NB4 (cell line): ENCODE measurements at regions not wholly inside any gene's neighbourhood (a gene's known extent, or its start where the extent isn't known, plus 50 kb on each side); places are given as distances from the start of the nearest gene placed in this dataset.

Source experiments
- POLR2A ChIP-seq: IDR thresholded peaks from 2 replicates; pipeline ENCODE4 v1.6.1; 2011; ENCODE audit warnings: mild to moderate bottlenecking; ENCODE audit not compliant: insufficient read length; ENCODE audit errors: extremely low read depth
- TF ChIP-seq, protein P1 (sequence below): IDR thresholded peaks from one replicate; pipeline ENCODE4 v1.5.1; 2012; ENCODE audit warnings: low read depth, low read length

DNA sequence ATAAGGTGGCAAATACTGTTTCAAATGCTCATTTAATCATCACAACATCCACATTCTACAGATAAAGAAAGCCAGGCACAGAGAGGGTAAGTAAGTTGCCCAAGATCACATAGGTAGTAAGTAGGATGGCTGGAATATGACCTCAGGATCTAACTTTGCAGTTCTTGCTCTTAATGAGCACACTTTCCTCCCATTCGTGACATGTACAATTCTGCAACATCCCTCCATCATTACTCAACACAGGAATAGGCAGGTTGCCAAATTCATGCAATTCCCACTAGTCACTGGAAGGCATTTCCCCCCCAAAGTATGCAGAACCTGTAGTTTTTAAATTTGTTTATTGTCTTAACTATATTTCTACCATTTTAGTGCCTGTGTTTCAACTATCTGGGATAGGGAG lies 109.2 kb downstream of the OLFM4 start:
- TF ChIP-seq POLR2A = no peak
- TF ChIP-seq, protein P1, sequence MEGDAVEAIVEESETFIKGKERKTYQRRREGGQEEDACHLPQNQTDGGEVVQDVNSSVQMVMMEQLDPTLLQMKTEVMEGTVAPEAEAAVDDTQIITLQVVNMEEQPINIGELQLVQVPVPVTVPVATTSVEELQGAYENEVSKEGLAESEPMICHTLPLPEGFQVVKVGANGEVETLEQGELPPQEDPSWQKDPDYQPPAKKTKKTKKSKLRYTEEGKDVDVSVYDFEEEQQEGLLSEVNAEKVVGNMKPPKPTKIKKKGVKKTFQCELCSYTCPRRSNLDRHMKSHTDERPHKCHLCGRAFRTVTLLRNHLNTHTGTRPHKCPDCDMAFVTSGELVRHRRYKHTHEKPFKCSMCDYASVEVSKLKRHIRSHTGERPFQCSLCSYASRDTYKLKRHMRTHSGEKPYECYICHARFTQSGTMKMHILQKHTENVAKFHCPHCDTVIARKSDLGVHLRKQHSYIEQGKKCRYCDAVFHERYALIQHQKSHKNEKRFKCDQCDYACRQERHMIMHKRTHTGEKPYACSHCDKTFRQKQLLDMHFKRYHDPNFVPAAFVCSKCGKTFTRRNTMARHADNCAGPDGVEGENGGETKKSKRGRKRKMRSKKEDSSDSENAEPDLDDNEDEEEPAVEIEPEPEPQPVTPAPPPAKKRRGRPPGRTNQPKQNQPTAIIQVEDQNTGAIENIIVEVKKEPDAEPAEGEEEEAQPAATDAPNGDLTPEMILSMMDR = no peak
